C4-2B (cell line): ENCODE measurements at regions not wholly inside any gene's neighbourhood (a gene's known extent, or its start where the extent isn't known, plus 50 kb on each side); places are given as distances from the start of the nearest gene placed in this dataset.

Experiments
- CTCF ChIP-seq: fragments of 450-650 bp; conservative IDR thresholded peaks from 2 replicates; pipeline ENCODE4 v1.5.1; 2017; ENCODE audit warnings: mild to moderate bottlenecking
- ZFX ChIP-seq: fragments of 450-650 bp; IDR thresholded peaks from 2 replicates; pipeline ENCODE4 v1.6.1; 2017

DNA sequence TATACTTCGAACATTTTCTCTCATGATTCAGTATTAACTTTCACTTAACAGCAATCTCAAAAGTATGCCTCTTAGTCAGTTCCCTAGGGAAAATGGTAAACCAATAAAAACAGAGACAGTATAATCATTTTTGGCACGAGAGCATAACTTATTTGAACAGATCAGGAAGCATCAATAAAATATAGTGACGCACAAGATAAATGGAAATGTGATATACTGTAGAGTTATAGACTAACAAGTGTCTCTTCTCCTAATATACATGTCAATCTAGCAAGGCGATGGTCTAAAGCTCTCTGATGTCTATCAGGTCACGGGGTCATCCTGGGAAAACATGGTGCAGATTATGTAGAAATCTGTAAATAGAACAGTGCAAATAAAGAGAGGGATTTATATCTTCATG, 131.6 kb downstream of the HGF start:
- TF ChIP-seq CTCF: no peak
- no peak for TF ChIP-seq ZFX
